HepG2 (cell line): ENCODE measurements at regions not wholly inside any gene's neighbourhood (a gene's known extent, or its start where the extent isn't known, plus 50 kb on each side); places are given as distances from the start of the nearest gene placed in this dataset.
A peak's percentile ranks its signal among the peaks of the same experiment; 100 is the strongest.

Experiments
- CBX2 ChIP-seq, 2 experiments: fragments of 200-600 bp in 1 of 2; sonication (generic); formaldehyde crosslinking in 1 of 2; IDR thresholded peaks; 2 replicates each; pipeline versions ENCODE4 v1.7.0 to v1.8.1; 2018 to 2022; ENCODE audit warnings: low read depth in 2 of 2, low read length in 1 of 2, mild to moderate bottlenecking in 1 of 2, missing genetic modification reagents in 1 of 2
- FOXK2 ChIP-seq: fragments of 450-650 bp; IDR thresholded peaks from 2 replicates; pipeline ENCODE4 v1.6.1; 2016
- HHEX ChIP-seq: IDR thresholded peaks from 2 replicates; pipeline ENCODE4 v1.6.1; 2016; ENCODE audit warnings: control low read depth
- NR2F6 ChIP-seq, 2 experiments: IDR thresholded peaks; 2 replicates each; pipeline ENCODE4 v1.6.1; 2016; ENCODE audit warnings: antibody characterized with exemption in 1 of 2, mild to moderate bottlenecking in 1 of 2
- NRL ChIP-seq: sonication (generic); formaldehyde crosslinking; IDR thresholded peaks from 2 replicates; pipeline ENCODE4 v1.5.0; 2020; ENCODE audit warnings: missing genetic modification reagents, mild to moderate bottlenecking, moderate library complexity, borderline replicate concordance
- PPARG ChIP-seq: conservative IDR thresholded peaks from 2 replicates; pipeline ENCODE4 v1.6.1; 2016; ENCODE audit warnings: missing biosample characterization, missing genetic modification reagents
- RXRA ChIP-seq: sonication (generic); formaldehyde crosslinking; IDR thresholded peaks from 2 replicates; pipeline ENCODE4 v1.5.1; 2020; ENCODE audit warnings: missing genetic modification reagents
- SP140L ChIP-seq: sonication (generic); formaldehyde crosslinking; IDR thresholded peaks from 2 replicates; pipeline ENCODE4 v1.4.0; 2020; ENCODE audit warnings: missing genetic modification reagents, borderline replicate concordance
- SRSF9 ChIP-seq: fragments of 200-400 bp; formaldehyde crosslinking; IDR thresholded peaks from 2 replicates; pipeline ENCODE4 v1.6.1; 2018; ENCODE audit warnings: borderline replicate concordance, mild to moderate bottlenecking, low read depth, low read length; ENCODE audit not compliant: insufficient read depth, poor library complexity, severe bottlenecking
- TBL1XR1 ChIP-seq: fragments of 150-350 bp; IDR thresholded peaks from 2 replicates; pipeline ENCODE4 v1.6.1; 2014; ENCODE audit warnings: borderline replicate concordance, low read length; ENCODE audit not compliant: partially characterized antibody
- TCF7 ChIP-seq: sonication (generic); IDR thresholded peaks from 2 replicates; pipeline ENCODE4 v1.6.1; 2016; ENCODE audit warnings: antibody characterized with exemption, low read depth
- ZMYM4 ChIP-seq: sonication (generic); formaldehyde crosslinking; IDR thresholded peaks from 2 replicates; pipeline ENCODE4 v1.8.1; 2023; ENCODE audit warnings: mild to moderate bottlenecking, missing genetic modification reagents
- ZNF10 ChIP-seq: sonication (generic); formaldehyde crosslinking; IDR thresholded peaks from 2 replicates; pipeline ENCODE4 v1.4.0; 2020; ENCODE audit warnings: mild to moderate bottlenecking, low read depth, missing genetic modification reagents, borderline replicate concordance
- ZNF225 ChIP-seq: sonication (generic); formaldehyde crosslinking; IDR thresholded peaks from 2 replicates; pipeline ENCODE4 v1.4.0; 2020; ENCODE audit warnings: mild to moderate bottlenecking, missing genetic modification reagents
- ZNF629 ChIP-seq: sonication (generic); formaldehyde crosslinking; conservative IDR thresholded peaks from 2 replicates; pipeline ENCODE4 v1.5.0; 2020; ENCODE audit warnings: missing genetic modification reagents
- ZNF674 ChIP-seq: sonication (generic); formaldehyde crosslinking; IDR thresholded peaks from 2 replicates; pipeline ENCODE4 v1.5.0; 2020; ENCODE audit warnings: low read depth, mild to moderate bottlenecking, missing genetic modification reagents
- ZSCAN21 ChIP-seq: sonication (generic); formaldehyde crosslinking; IDR thresholded peaks from 2 replicates; pipeline ENCODE4 v1.8.0; 2022; ENCODE audit warnings: mild to moderate bottlenecking, missing genetic modification reagents, moderate library complexity, borderline replicate concordance
- TF ChIP-seq, protein P1 (sequence below): sonication (generic); formaldehyde crosslinking; IDR thresholded peaks from 2 replicates; pipeline ENCODE4 v1.4.0; 2020; ENCODE audit warnings: mild to moderate bottlenecking, missing genetic modification reagents, borderline replicate concordance
- TF ChIP-seq, protein P2 (sequence below): sonication (generic); formaldehyde crosslinking; IDR thresholded peaks from 2 replicates; pipeline ENCODE4 v1.5.0; 2020; ENCODE audit warnings: missing genetic modification reagents, mild to moderate bottlenecking, borderline replicate concordance
- TF ChIP-seq, protein P3 (sequence below): conservative IDR thresholded peaks from 2 replicates; pipeline ENCODE4 v1.6.1; 2018; ENCODE audit warnings: missing genetic modification reagents
- TF ChIP-seq, protein P4 (sequence below): sonication (generic); formaldehyde crosslinking; conservative IDR thresholded peaks from 2 replicates; pipeline ENCODE4 v1.8.0; 2022; ENCODE audit warnings: mild to moderate bottlenecking, moderate library complexity, missing genetic modification reagents
- TF ChIP-seq, protein P5 (sequence below): sonication (generic); formaldehyde crosslinking; IDR thresholded peaks from 2 replicates; pipeline ENCODE4 v1.5.1; 2020; ENCODE audit warnings: missing genetic modification reagents, mild to moderate bottlenecking, borderline replicate concordance

DNA sequence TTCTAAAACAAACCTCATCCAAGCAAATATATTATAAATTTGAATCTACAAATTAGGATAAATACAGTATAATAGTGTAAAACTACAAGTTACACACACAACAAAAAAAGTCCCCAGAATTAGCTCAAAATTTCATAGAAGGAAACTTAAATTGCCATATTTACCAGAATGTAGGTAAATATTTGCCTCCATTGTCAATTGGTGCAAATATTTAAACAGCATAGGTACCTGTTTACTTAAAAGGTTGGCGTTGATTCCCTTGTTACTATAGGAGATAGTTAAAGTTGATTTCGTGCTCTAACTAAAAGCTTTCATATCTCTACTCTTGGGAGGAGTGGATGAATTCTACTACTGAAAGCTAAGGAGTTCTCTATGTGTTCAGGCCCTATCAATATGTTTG is 111.6 kb upstream of the TENT5A start (continued):
- TF ChIP-seq, protein P1, sequence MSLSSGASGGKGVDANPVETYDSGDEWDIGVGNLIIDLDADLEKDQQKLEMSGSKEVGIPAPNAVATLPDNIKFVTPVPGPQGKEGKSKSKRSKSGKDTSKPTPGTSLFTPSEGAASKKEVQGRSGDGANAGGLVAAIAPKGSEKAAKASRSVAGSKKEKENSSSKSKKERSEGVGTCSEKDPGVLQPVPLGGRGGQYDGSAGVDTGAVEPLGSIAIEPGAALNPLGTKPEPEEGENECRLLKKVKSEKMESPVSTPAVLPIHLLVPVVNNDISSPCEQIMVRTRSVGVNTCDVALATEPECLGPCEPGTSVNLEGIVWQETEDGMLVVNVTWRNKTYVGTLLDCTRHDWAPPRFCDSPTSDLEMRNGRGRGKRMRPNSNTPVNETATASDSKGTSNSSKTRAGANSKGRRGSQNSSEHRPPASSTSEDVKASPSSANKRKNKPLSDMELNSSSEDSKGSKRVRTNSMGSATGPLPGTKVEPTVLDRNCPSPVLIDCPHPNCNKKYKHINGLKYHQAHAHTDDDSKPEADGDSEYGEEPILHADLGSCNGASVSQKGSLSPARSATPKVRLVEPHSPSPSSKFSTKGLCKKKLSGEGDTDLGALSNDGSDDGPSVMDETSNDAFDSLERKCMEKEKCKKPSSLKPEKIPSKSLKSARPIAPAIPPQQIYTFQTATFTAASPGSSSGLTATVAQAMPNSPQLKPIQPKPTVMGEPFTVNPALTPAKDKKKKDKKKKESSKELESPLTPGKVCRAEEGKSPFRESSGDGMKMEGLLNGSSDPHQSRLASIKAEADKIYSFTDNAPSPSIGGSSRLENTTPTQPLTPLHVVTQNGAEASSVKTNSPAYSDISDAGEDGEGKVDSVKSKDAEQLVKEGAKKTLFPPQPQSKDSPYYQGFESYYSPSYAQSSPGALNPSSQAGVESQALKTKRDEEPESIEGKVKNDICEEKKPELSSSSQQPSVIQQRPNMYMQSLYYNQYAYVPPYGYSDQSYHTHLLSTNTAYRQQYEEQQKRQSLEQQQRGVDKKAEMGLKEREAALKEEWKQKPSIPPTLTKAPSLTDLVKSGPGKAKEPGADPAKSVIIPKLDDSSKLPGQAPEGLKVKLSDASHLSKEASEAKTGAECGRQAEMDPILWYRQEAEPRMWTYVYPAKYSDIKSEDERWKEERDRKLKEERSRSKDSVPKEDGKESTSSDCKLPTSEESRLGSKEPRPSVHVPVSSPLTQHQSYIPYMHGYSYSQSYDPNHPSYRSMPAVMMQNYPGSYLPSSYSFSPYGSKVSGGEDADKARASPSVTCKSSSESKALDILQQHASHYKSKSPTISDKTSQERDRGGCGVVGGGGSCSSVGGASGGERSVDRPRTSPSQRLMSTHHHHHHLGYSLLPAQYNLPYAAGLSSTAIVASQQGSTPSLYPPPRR (CRISPR knock-in tag) = peak; percentile 80; the same call in 1 of the 2 replicates
- TF ChIP-seq ZSCAN21 (CRISPR knock-in tag) = no peak
- TF ChIP-seq SP140L = no peak
- TF ChIP-seq, protein P2, sequence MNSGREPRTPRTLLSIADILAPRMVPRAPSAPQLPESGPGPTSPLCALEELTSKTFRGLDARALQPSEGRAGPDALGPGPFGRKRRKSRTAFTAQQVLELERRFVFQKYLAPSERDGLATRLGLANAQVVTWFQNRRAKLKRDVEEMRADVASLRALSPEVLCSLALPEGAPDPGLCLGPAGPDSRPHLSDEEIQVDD (CRISPR knock-in tag) = no peak
- no peak for TF ChIP-seq FOXK2
- no peak for TF ChIP-seq HHEX (CRISPR knock-in tag)
- no peak for TF ChIP-seq TBL1XR1
- TF ChIP-seq NR2F6 (IDR thresholded peaks at IDR 0.05) = 0 out of 2 replicates have a peak, but pooled peaks have one; percentile 5
- TF ChIP-seq NR2F6 (CRISPR knock-in tag; IDR thresholded peaks at IDR 0.05) = 0 out of 2 replicates have a peak, but pooled peaks have one; percentile 15
- TF ChIP-seq TCF7 = peak; percentile 54; the same call in 1 of the 2 replicates
- no peak for TF ChIP-seq ZNF674 (CRISPR knock-in tag)
- TF ChIP-seq SRSF9 = no peak
- no peak for TF ChIP-seq ZMYM4
- no peak for TF ChIP-seq CBX2 (IDR thresholded peaks at IDR 0.05; ENCODE audit: low read depth, low read length)
- TF ChIP-seq CBX2 (CRISPR knock-in tag; IDR thresholded peaks at IDR 0.05; ENCODE audit: low read depth) = no peak
- no peak for TF ChIP-seq ZNF225 (CRISPR knock-in tag)
- no peak for TF ChIP-seq NRL
- TF ChIP-seq, protein P3, sequence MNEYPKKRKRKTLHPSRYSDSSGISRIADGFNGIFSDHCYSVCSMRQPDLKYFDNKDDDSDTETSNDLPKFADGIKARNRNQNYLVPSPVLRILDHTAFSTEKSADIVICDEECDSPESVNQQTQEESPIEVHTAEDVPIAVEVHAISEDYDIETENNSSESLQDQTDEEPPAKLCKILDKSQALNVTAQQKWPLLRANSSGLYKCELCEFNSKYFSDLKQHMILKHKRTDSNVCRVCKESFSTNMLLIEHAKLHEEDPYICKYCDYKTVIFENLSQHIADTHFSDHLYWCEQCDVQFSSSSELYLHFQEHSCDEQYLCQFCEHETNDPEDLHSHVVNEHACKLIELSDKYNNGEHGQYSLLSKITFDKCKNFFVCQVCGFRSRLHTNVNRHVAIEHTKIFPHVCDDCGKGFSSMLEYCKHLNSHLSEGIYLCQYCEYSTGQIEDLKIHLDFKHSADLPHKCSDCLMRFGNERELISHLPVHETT (CRISPR knock-in tag) = no peak
- TF ChIP-seq ZNF629 (CRISPR knock-in tag) = no peak
- TF ChIP-seq RXRA (CRISPR knock-in tag) = no peak
- TF ChIP-seq PPARG (CRISPR knock-in tag) = peak; percentile 66; the same call in 1 of the 2 replicates
- TF ChIP-seq, protein P4, sequence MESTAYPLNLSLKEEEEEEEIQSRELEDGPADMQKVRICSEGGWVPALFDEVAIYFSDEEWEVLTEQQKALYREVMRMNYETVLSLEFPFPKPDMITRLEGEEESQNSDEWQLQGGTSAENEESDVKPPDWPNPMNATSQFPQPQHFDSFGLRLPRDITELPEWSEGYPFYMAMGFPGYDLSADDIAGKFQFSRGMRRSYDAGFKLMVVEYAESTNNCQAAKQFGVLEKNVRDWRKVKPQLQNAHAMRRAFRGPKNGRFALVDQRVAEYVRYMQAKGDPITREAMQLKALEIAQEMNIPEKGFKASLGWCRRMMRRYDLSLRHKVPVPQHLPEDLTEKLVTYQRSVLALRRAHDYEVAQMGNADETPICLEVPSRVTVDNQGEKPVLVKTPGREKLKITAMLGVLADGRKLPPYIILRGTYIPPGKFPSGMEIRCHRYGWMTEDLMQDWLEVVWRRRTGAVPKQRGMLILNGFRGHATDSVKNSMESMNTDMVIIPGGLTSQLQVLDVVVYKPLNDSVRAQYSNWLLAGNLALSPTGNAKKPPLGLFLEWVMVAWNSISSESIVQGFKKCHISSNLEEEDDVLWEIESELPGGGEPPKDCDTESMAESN (CRISPR knock-in tag) = no peak
- no peak for TF ChIP-seq ZNF10 (CRISPR knock-in tag)
- TF ChIP-seq, protein P5, sequence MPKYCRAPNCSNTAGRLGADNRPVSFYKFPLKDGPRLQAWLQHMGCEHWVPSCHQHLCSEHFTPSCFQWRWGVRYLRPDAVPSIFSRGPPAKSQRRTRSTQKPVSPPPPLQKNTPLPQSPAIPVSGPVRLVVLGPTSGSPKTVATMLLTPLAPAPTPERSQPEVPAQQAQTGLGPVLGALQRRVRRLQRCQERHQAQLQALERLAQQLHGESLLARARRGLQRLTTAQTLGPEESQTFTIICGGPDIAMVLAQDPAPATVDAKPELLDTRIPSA (CRISPR knock-in tag) = no peak
